ENCODE measurements at regions not wholly inside any gene's neighbourhood (a gene's known extent, or its start where the extent isn't known, plus 50 kb on each side); places are given as distances from the start of the nearest gene placed in this dataset.

GRCh38 chr21:40923407-40923806 lies 76.4 kb upstream of the DSCAM start:
- Histone ChIP-seq H4K5ac (ENCODE audit: low read depth, low read length) (no peak overlapping the region), H3K9me1 (ENCODE audit: insufficient read depth, low read length) (no peaks in the 10 kb centered on the region), H2BK5ac (ENCODE audit: low read depth, low read length, poor library complexity, severe bottlenecking) (no peak overlapping the region), H3K9me3 (ENCODE audit: control insufficient read depth, insufficient read depth, low read length) (peaks cover 22% of the 10 kb centered on the region), H3K9ac (ENCODE audit: low read depth, low read length) (no peak overlapping the region), H3K4me2 (ENCODE audit: low read depth, low read length) (no peak overlapping the region), H3K56ac (ENCODE audit: extremely low read depth, insufficient read depth, low read length) (no peak overlapping the region), H2BK15ac (ENCODE audit: low read depth, low read length) (no peak overlapping the region), H4K8ac (ENCODE audit: low read depth in 2 of 2, low read length in 2 of 2) (no peak overlapping the region), H3K23ac (ENCODE audit: low read depth, low read length) (no peak overlapping the region), H2BK20ac (ENCODE audit: low read depth, low read length) (no peak overlapping the region), H3K79me1 (ENCODE audit: low read depth in 1 of 2, low read length in 2 of 2) (no peaks in the 10 kb centered on the region), H3K27me3 (ENCODE audit: control insufficient read depth, insufficient read depth, low read length) (no peaks in the 10 kb centered on the region), H4K91ac (ENCODE audit: insufficient read depth, low read depth, low read length) (no peak overlapping the region), H3K14ac (replicated peaks; ENCODE audit: low read depth, low read length) (no peak overlapping the region), H2AK5ac (ENCODE audit: low read depth, low read length) (no peak overlapping the region), H2AK9ac (replicated peaks; ENCODE audit: low read depth, low read length, poor library complexity) (no peak overlapping the region), H3K4ac (ENCODE audit: low read depth, low read length) (no peak overlapping the region), H3K4me1 (ENCODE audit: control insufficient read depth, insufficient read depth, low read length) (no peaks in the 10 kb centered on the region), H4K20me1 (ENCODE audit: insufficient read depth, low read length) (no peaks in the 10 kb centered on the region), H2AFZ (replicated peaks; ENCODE audit: low read length, poor library complexity) (no peak overlapping the region), H2BK120ac (ENCODE audit: low read depth, low read length) (no peak overlapping the region), H3K27ac (ENCODE audit: insufficient read depth, low read length) (no peak overlapping the region), H3K36me3 (ENCODE audit: control insufficient read depth, insufficient read depth, low read length) (no peaks in the 10 kb centered on the region), H3K18ac (ENCODE audit: low read depth, low read length) (no peak overlapping the region), H3K4me3 (ENCODE audit: insufficient read depth, low read depth, low read length) (no peak overlapping the region)
- ChIA-PET CTCF (no interaction called here), POLR2A (ENCODE audit: unreplicated experiment) (no interaction called here)
- no TSS peak for BruUV-seq (replicated peaks)
- intact Hi-C loops (cut with micrococcal nuclease) (no loop called here), dilution Hi-C loops (cut with HindIII; ENCODE audit: low sequenced_read_pairs, unreplicated experiment) (no loop called here), in situ Hi-C loops (cut with MboI; ENCODE audit: low sequenced_read_pairs) (no loop called here)
- no peak for TF ChIP-seq CEBPB (IDR thresholded peaks at IDR 0.05; ENCODE audit: low read depth, low read length)
- no peak for TF ChIP-seq NFE2L2 (IDR thresholded peaks at IDR 0.05; ENCODE audit: low read depth, low read length)
- no peak for TF ChIP-seq FOS (IDR thresholded peaks at IDR 0.05; ENCODE audit: low read depth, low read length)
- no peak for TF ChIP-seq SMC3 (IDR thresholded peaks at IDR 0.05; ENCODE audit: low read depth, low read length)
- no peak for TF ChIP-seq RAD21 (IDR thresholded peaks at IDR 0.05; ENCODE audit: low read length)
- no peak for TF ChIP-seq CHD1 (IDR thresholded peaks at IDR 0.05; ENCODE audit: low read depth, low read length)
- TF ChIP-seq MAFK (IDR thresholded peaks at IDR 0.05; ENCODE audit: low read depth, low read length) = no peak
- no peak for TF ChIP-seq RFX5 (IDR thresholded peaks at IDR 0.05; ENCODE audit: low read depth, low read length)
- no peak for TF ChIP-seq USF2 (IDR thresholded peaks at IDR 0.05; ENCODE audit: low read depth, low read length)
- no peak for TF ChIP-seq ELK1 (IDR thresholded peaks at IDR 0.05; ENCODE audit: borderline replicate concordance, low read depth, low read length)
- TF ChIP-seq MAZ (IDR thresholded peaks at IDR 0.05; ENCODE audit: borderline replicate concordance, low read depth, low read length) = no peak
- TF ChIP-seq RCOR1 (IDR thresholded peaks at IDR 0.05; ENCODE audit: insufficient replicate concordance, low read length) = no peak
- no peak for TF ChIP-seq MXI1 (IDR thresholded peaks at IDR 0.05; ENCODE audit: borderline replicate concordance, low read depth, low read length)
- no peak for TF ChIP-seq POLR2A (IDR thresholded peaks at IDR 0.05; ENCODE audit: low read depth, low read length)
- DNase-seq (no peak), ATAC-seq (ENCODE audit: low read depth) (no peak)
- no CpG with 5 or more reads among the region's 8 CpGs for WGBS, 2 experiments (ENCODE audit: extremely low coverage in 2 of 2, insufficient read length in 1 of 2)
